Smooth muscle cell (in vitro differentiated cells): ENCODE measurements at regions not wholly inside any gene's neighbourhood (a gene's known extent, or its start where the extent isn't known, plus 50 kb on each side); places are given as distances from the start of the nearest gene placed in this dataset.

Experiments
- DNase-seq: peaks from one replicate; lab custom pipeline; 2025; ENCODE audit not compliant: unreplicated experiment; lab: John Stamatoyannopoulos, UW
- H2AFZ ChIP-seq: fragments of 200-600 bp; sonication (generic); 2 replicates; pipeline ENCODE4 v1.6.0; 2016; ENCODE audit warnings: antibody characterized with exemption, low read depth, mild to moderate bottlenecking
- H3F3A ChIP-seq: fragments of 200-600 bp; sonication (generic); 2 replicates; pipeline ENCODE4 v1.6.0; 2017; ENCODE audit warnings: antibody characterized with exemption, low read depth
- H3K27ac ChIP-seq: fragments of 200-600 bp; sonication (generic); 2 replicates; pipeline ENCODE4 v1.5.1; 2016; ENCODE audit warnings: low read depth, mild to moderate bottlenecking
- H3K27me3 ChIP-seq: fragments of 200-600 bp; sonication (generic); 2 replicates; pipeline ENCODE4 v1.6.1; 2016; ENCODE audit warnings: low read depth, mild to moderate bottlenecking
- H3K36me3 ChIP-seq: fragments of 200-600 bp; sonication (generic); 2 replicates; pipeline ENCODE4 v1.5.1; 2016; ENCODE audit warnings: low read depth
- H3K4me1 ChIP-seq: fragments of 200-600 bp; sonication (generic); 2 replicates; pipeline ENCODE4 v1.5.1; 2016; ENCODE audit warnings: low read depth
- H3K4me2 ChIP-seq: fragments of 200-600 bp; sonication (generic); 2 replicates; pipeline ENCODE4 v1.6.0; 2016; ENCODE audit warnings: mild to moderate bottlenecking
- H3K4me3 ChIP-seq: fragments of 200-600 bp; sonication (generic); 2 replicates; pipeline ENCODE4 v1.5.1; 2016; ENCODE audit warnings: mild to moderate bottlenecking
- H3K79me2 ChIP-seq: fragments of 200-600 bp; sonication (generic); 2 replicates; pipeline ENCODE4 v1.6.0; 2016; ENCODE audit warnings: low read depth, mild to moderate bottlenecking
- H3K9ac ChIP-seq: fragments of 200-600 bp; sonication (generic); 2 replicates; pipeline ENCODE4 v1.6.0; 2016; ENCODE audit warnings: low read depth
- H3K9me3 ChIP-seq: fragments of 200-600 bp; sonication (generic); replicated peaks from 2 replicates; pipeline ENCODE4 v1.5.1; 2016; ENCODE audit warnings: low read depth
- H4K20me1 ChIP-seq: fragments of 200-600 bp; sonication (generic); 2 replicates; pipeline ENCODE4 v1.6.0; 2016; ENCODE audit warnings: low read depth
- WGBS: methylation state at CpG from one replicate; pipeline ENCODE4 v1.1.7; 2016; ENCODE audit warnings: low lambda C conversion rate; 5-methylcytosine and 5-hydroxymethylcytosine counted together
- TF ChIP-seq, protein P1 (sequence below): fragments of 200-600 bp; sonication (generic); IDR thresholded peaks from 2 replicates; pipeline ENCODE4 v1.5.1; 2017; ENCODE audit warnings: borderline replicate concordance, mild to moderate bottlenecking, antibody characterized with exemption; ENCODE audit not compliant: insufficient read depth, poor library complexity, severe bottlenecking

DNA sequence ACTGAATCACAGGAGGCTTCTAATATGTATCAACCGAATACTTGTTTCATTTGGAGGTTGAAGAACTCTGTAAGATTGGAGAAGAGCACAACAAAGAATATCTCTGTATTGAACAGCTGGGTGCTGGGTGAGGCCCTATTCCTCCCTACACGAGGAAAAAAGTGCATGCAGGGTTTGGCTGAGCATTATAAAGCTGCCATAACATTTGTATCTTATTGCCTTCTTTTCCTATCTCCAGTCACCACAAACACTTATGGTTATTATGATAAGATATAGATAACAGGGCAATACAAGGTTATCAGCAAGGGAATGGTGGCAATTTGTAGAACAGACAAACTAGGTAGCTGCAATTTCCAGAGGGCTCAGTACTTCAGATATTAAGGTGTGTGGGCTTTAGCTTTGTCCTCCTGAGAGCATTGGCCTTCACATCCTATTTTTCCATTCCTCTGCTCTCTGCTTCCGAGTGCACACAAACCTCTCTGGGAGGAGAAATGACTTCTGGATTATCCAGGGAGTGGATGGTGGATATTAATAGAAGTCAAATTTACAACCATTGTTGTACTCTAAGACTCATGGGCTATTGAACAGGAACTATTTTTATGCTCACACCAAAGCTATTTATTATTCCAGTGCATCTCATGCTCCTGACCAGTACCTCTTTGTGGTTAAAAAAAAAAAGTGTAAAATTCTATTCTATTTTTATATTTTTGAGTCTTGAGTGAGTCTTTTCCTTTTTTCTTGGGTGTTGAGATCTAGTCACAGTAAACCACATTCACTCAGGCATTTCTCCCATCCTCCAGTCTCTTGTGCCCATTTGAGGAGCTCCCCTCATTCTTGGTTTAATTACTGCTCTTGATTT lies 248.4 kb downstream of the ETAA1 start:
- Histone ChIP-seq H3K9ac (no peak overlapping the region), H3K79me2 (no peaks in the 10 kb centered on the region), H3K9me3 (no peaks in the 10 kb centered on the region), H4K20me1 (no peaks in the 10 kb centered on the region), H3F3A (no peaks in the 10 kb centered on the region), H3K27me3 (peaks cover 42% of the 10 kb centered on the region), H3K36me3 (no peaks in the 10 kb centered on the region), H3K4me3 (no peak overlapping the region), H3K4me1 (peaks cover 10% of the 10 kb centered on the region), H2AFZ (no peak overlapping the region), H3K4me2 (no peak overlapping the region), H3K27ac (no peak overlapping the region)
- DNase-seq = no peak
- WGBS = 86% methylated on average over 3 of the region's 3 CpGs
- TF ChIP-seq, protein P1, sequence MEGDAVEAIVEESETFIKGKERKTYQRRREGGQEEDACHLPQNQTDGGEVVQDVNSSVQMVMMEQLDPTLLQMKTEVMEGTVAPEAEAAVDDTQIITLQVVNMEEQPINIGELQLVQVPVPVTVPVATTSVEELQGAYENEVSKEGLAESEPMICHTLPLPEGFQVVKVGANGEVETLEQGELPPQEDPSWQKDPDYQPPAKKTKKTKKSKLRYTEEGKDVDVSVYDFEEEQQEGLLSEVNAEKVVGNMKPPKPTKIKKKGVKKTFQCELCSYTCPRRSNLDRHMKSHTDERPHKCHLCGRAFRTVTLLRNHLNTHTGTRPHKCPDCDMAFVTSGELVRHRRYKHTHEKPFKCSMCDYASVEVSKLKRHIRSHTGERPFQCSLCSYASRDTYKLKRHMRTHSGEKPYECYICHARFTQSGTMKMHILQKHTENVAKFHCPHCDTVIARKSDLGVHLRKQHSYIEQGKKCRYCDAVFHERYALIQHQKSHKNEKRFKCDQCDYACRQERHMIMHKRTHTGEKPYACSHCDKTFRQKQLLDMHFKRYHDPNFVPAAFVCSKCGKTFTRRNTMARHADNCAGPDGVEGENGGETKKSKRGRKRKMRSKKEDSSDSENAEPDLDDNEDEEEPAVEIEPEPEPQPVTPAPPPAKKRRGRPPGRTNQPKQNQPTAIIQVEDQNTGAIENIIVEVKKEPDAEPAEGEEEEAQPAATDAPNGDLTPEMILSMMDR = no peak

DNA sequence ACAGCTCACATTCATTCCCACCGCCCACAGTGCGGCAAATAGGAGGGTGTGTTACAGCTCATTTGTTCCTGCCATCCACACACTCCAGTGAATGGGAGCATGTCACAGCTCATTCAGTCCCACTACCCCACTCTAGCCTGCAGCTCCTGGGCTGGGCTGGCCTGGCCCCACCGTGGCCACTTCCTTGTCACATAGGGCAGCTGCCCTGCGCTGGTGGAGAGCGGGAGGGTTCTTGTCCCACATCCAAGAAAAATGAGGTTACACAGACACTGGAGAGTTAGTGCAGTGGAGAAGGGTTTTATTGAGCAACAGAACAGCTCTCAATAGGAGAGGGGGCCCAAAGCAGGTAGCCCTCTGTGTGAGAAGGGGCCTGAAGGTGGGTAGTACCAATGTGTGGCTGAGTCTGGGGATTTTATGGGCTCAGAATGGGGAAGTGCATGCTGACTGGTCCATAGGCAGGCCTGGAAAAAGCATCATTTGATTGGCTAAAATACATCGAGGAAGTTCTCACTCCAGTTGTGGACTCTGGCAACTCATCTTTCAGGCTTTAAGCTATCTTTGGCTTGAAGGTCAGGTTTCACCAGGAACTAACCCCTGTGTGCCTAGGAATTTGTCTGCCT lies 249.7 kb downstream of the ETAA1 start:
- H3K36me3 ChIP-seq = no peaks in the 10 kb centered on the region
- DNase-seq = no peak
- no peaks in the 10 kb centered on the region for H3K79me2 ChIP-seq
- TF ChIP-seq, protein P1 = no peak
- H3K4me1 ChIP-seq = peaks cover 18% of the 10 kb centered on the region
- no peak overlapping the region for H3K27ac ChIP-seq
- H3K4me2 ChIP-seq = no peak overlapping the region
- H3K9me3 ChIP-seq = no peaks in the 10 kb centered on the region
- no peak overlapping the region for H2AFZ ChIP-seq
- H3K27me3 ChIP-seq = peaks cover 29% of the 10 kb centered on the region
- no peak overlapping the region for H3K9ac ChIP-seq
- 90% methylated on average over 6 of the region's 6 CpGs for WGBS
- H3K4me3 ChIP-seq = no peak overlapping the region
- H3F3A ChIP-seq = no peaks in the 10 kb centered on the region
- no peaks in the 10 kb centered on the region for H4K20me1 ChIP-seq

- Histone ChIP-seq H3K9me3 (no peaks in the 10 kb centered on the region), H3K36me3 (no peaks in the 10 kb centered on the region), H3K9ac (no peak overlapping the region), H3K4me2 (no peak overlapping the region), H3K79me2 (no peaks in the 10 kb centered on the region), H3K27me3 (peaks cover 2% of the 10 kb centered on the region), H3K27ac (no peak overlapping the region), H2AFZ (no peak overlapping the region), H4K20me1 (no peaks in the 10 kb centered on the region), H3F3A (no peaks in the 10 kb centered on the region), H3K4me3 (no peak overlapping the region), H3K4me1 (peaks cover 18% of the 10 kb centered on the region)
- DNase-seq = no peak
- TF ChIP-seq, protein P1 = no peak
- 55% methylated on average over 9 of the region's 9 CpGs for WGBS
Measured at GRCh38 chr2:67649331-67650261, 252.5 kb downstream of the ETAA1 start.
